Left ventricle myocardium inferior (tissue), 1 donor: ENCODE measurements at regions not wholly inside any gene's neighbourhood (a gene's known extent, or its start where the extent isn't known, plus 50 kb on each side); places are given as distances from the start of the nearest gene placed in this dataset.

Experiments
- DNase-seq: peaks from one replicate; pipeline ENCODE4 v3.0.0-alpha.2; 2020
- H3K27ac ChIP-seq: fragments of 200-600 bp; replicated peaks from 2 replicates; pipeline ENCODE4 v1.8.0; 2021
- H3K27me3 ChIP-seq: fragments of 200-600 bp; 2 replicates; pipeline ENCODE4 v1.8.0; 2021; ENCODE audit warnings: low read depth
- H3K36me3 ChIP-seq: fragments of 200-600 bp; 2 replicates; pipeline ENCODE4 v1.8.0; 2021
- H3K4me1 ChIP-seq: fragments of 200-600 bp; 2 replicates; pipeline ENCODE4 v1.8.0; 2021
- H3K4me3 ChIP-seq: fragments of 200-600 bp; 2 replicates; pipeline ENCODE4 v1.8.0; 2021; ENCODE audit warnings: mild to moderate bottlenecking, moderate library complexity
- H3K9me3 ChIP-seq: fragments of 200-600 bp; replicated peaks from 2 replicates; pipeline ENCODE4 v1.8.0; 2021
- CTCF ChIP-seq: fragments of 200-600 bp; IDR thresholded peaks from 2 replicates; pipeline ENCODE4 v1.8.0; 2021; ENCODE audit warnings: antibody characterized with exemption, mild to moderate bottlenecking, borderline replicate concordance
- intact Hi-C: fragments of 100-400 bp; cut with micrococcal nuclease; formaldehyde crosslinking; loops from one replicate; pipeline ENCODE4 v1.11.0; 2022
- donor health status: DM: no; HTN: yes; CAD: no; lungs with severe emphysema.

- Histone ChIP-seq H3K27ac (no peak overlapping the region), H3K9me3 (peaks cover 16% of the 10 kb centered on the region), H3K4me1 (no peaks in the 10 kb centered on the region), H3K27me3 (peaks cover 14% of the 10 kb centered on the region), H3K36me3 (no peaks in the 10 kb centered on the region), H3K4me3 (no peak overlapping the region)
- no peak for DNase-seq
- no peak for TF ChIP-seq CTCF
- intact Hi-C loops: no loop called here
These were observed 88.5 kb upstream of the SOD1 start for GRCh38 chr21:31570824-31571566.

DNA sequence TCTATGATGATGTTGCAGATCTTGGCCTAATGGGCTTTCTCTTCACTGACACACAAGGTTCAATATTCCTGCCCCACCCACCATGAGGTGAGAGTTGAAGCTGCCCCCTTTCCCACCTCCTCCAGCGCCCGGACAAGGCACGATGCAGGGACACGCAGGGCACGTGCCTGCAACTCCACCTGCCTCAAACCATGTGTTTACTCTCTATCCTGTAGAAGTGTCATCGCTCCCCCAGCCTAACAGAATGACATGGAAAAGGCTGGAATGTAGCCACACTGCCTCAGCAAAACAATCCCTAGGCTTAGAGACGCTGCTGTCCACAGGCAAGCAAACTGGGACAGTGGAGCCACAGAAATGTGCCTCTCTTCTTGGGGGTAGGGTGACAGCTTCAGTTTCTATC lies 92.9 kb upstream of the SOD1 start:
- no peak for TF ChIP-seq CTCF
- intact Hi-C loops: no loop called here
- DNase-seq: no peak
- no peak overlapping the region for H3K4me3 ChIP-seq
- peaks cover 17% of the 10 kb centered on the region for H3K27me3 ChIP-seq
- H3K36me3 ChIP-seq: no peaks in the 10 kb centered on the region
- H3K9me3 ChIP-seq: no peaks in the 10 kb centered on the region
- H3K27ac ChIP-seq: no peak overlapping the region
- H3K4me1 ChIP-seq: no peaks in the 10 kb centered on the region

- DNase-seq: no peak
- H3K27ac ChIP-seq: no peak overlapping the region
- TF ChIP-seq CTCF: no peak
- peaks cover 23% of the 10 kb centered on the region for H3K27me3 ChIP-seq
- no peaks in the 10 kb centered on the region for H3K4me1 ChIP-seq
- H3K36me3 ChIP-seq: no peaks in the 10 kb centered on the region
- intact Hi-C loops: no loop called here
- no peak overlapping the region for H3K4me3 ChIP-seq
- no peaks in the 10 kb centered on the region for H3K9me3 ChIP-seq
These were observed 93.4 kb upstream of the SOD1 start for GRCh38 chr21:31566064-31566463.

- peaks cover 39% of the 10 kb centered on the region for H3K27me3 ChIP-seq
- H3K4me1 ChIP-seq: peaks cover 7% of the 10 kb centered on the region
- no peak overlapping the region for H3K4me3 ChIP-seq
- intact Hi-C loops: no loop called here
- H3K9me3 ChIP-seq: no peaks in the 10 kb centered on the region
- TF ChIP-seq CTCF: no peak
- DNase-seq: no peak
- no peak overlapping the region for H3K27ac ChIP-seq
- H3K36me3 ChIP-seq: no peaks in the 10 kb centered on the region
These were observed 95.1 kb upstream of the SOD1 start for GRCh38 chr21:31564439-31564838.

DNA sequence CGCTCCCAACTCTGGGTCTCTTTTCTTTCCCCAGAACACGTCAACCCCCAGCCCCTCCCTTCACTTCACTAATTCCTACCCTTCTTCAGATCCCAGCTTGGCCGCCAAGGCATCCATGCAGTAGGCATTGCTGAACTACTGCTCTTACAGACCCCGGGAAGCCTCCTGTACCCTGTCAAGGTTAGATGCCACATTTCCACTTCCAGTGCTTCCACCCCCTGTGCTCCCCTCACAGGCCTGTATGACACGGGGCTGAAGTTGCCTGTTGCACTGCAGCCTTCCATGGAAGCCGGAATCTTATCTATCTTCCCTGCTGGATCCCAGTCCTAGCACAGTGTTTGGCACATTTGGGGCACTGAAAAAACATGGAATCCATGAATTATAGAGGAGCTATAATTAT lies 99.0 kb upstream of the SOD1 start:
- H3K9me3 ChIP-seq: no peaks in the 10 kb centered on the region
- H3K4me1 ChIP-seq: peaks cover 27% of the 10 kb centered on the region
- intact Hi-C loops: no loop called here
- H3K27ac ChIP-seq: no peak overlapping the region
- no peak for DNase-seq
- H3K27me3 ChIP-seq: peaks cover 78% of the 10 kb centered on the region
- H3K36me3 ChIP-seq: no peaks in the 10 kb centered on the region
- no peak for TF ChIP-seq CTCF
- H3K4me3 ChIP-seq: no peak overlapping the region
